Adrenal gland (tissue), 5 donors: ENCODE measurements at regions not wholly inside any gene's neighbourhood (a gene's known extent, or its start where the extent isn't known, plus 50 kb on each side); places are given as distances from the start of the nearest gene placed in this dataset.

Experiments used
- POLR2A ChIP-seq, 2 donors: fragments of 450-650 bp; IDR thresholded peaks; one replicate each; pipeline ENCODE4 v1.6.1; 2017; ENCODE audit warnings: antibody characterized with exemption in 2 of 2, mild to moderate bottlenecking in 2 of 2, moderate library complexity in 1 of 2
- TF ChIP-seq, protein P1 (sequence below), 6 experiments: fragments of 450-650 bp in 4 of 6; fragments of 200-600 bp in 2 of 6; sonication (generic) in 1 of 6; IDR thresholded peaks; 1 replicate in 5 of 6; 2 replicates in 1 of 6; pipeline versions ENCODE4 v1.5.1 to v1.8.0; 2016 to 2021; ENCODE audit warnings: antibody characterized with exemption in 6 of 6, mild to moderate bottlenecking in 2 of 6, moderate library complexity in 1 of 6
- donor health status: DM: no; HTN: no; CAD: no.

DNA sequence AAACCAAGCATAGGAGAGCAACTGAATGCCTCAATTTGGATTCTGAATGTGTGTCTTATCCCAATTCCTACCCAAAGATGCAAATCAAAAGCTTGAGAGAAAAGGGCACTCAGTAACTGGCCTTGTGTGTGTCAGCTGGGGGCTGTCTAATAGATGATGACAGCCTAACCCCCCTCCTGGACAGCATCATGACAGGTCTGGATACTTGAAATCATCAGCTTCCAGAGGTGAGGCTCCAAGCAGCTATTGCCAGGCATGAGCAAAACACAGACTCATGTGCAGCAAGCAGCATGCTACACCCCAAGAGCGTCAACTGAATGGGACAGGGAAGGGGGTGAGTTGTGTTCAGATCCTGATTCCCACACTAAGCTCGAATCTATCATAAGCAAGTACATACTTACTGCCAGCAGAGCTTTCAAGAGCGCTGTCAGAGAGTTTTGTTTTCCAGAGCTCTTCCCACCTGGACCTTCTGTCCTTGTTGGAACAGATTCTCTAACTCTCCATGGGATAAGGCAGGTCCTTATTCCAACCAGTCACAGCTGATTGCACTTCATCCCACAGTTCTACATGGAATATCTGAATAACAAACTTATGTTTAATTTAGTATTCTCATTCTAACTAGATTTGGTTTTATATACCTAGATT lies 467.5 kb downstream of the DTWD2 start:
- TF ChIP-seq, protein P1, sequence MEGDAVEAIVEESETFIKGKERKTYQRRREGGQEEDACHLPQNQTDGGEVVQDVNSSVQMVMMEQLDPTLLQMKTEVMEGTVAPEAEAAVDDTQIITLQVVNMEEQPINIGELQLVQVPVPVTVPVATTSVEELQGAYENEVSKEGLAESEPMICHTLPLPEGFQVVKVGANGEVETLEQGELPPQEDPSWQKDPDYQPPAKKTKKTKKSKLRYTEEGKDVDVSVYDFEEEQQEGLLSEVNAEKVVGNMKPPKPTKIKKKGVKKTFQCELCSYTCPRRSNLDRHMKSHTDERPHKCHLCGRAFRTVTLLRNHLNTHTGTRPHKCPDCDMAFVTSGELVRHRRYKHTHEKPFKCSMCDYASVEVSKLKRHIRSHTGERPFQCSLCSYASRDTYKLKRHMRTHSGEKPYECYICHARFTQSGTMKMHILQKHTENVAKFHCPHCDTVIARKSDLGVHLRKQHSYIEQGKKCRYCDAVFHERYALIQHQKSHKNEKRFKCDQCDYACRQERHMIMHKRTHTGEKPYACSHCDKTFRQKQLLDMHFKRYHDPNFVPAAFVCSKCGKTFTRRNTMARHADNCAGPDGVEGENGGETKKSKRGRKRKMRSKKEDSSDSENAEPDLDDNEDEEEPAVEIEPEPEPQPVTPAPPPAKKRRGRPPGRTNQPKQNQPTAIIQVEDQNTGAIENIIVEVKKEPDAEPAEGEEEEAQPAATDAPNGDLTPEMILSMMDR (IDR thresholded peaks at IDR 0.05), result no peak
- no peak for TF ChIP-seq POLR2A (IDR thresholded peaks at IDR 0.05)
